Upper lobe of left lung (tissue), 4 donors: ENCODE measurements at regions not wholly inside any gene's neighbourhood (a gene's known extent, or its start where the extent isn't known, plus 50 kb on each side); places are given as distances from the start of the nearest gene placed in this dataset.

Source experiments
- EP300 ChIP-seq, 4 donors: sonication (generic); formaldehyde crosslinking; IDR thresholded peaks; one replicate each; pipeline ENCODE4 v1.5.1; 2017; ENCODE audit warnings: antibody characterized with exemption in 4 of 4, control low read depth in 2 of 4
- POLR2A ChIP-seq, 4 donors: fragments of 450-650 bp; IDR thresholded peaks; one replicate each; pipeline ENCODE4 v1.5.1; 2016 to 2017; ENCODE audit warnings: antibody characterized with exemption in 4 of 4, mild to moderate bottlenecking in 2 of 4
- POLR2AphosphoS5 ChIP-seq, 2 donors: sonication (generic); formaldehyde crosslinking; IDR thresholded peaks; one replicate each; pipeline ENCODE4 v1.5.1; 2017; ENCODE audit warnings: antibody characterized with exemption in 2 of 2
- TF ChIP-seq, protein P1 (sequence below), 6 experiments: fragments of 450-650 bp in 4 of 6; fragments of 200-600 bp in 2 of 6; sonication (generic) in 2 of 6; IDR thresholded peaks; one replicate each; pipeline ENCODE4 v1.5.1; 2016 to 2019; ENCODE audit warnings: antibody characterized with exemption in 6 of 6

DNA sequence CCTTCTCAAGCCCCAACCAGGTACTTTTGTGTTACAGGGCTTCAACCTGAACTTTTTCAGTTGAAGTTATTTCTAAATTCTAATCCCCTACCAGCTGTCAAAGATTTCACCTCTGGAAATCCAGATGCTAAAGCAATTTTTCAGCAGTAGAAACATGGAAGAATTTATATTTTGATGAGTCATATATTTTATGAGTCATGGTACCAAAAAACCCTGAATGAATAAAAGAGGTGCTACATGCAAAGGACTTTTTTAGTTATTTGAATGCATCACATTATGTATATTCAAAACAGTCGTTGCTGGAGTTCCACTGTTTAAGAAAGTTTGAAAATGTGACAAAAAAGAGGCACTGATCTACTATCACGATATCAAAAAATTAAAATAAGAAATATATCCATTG, 96.0 kb upstream of the ZNF385D start:
- TF ChIP-seq, protein P1, sequence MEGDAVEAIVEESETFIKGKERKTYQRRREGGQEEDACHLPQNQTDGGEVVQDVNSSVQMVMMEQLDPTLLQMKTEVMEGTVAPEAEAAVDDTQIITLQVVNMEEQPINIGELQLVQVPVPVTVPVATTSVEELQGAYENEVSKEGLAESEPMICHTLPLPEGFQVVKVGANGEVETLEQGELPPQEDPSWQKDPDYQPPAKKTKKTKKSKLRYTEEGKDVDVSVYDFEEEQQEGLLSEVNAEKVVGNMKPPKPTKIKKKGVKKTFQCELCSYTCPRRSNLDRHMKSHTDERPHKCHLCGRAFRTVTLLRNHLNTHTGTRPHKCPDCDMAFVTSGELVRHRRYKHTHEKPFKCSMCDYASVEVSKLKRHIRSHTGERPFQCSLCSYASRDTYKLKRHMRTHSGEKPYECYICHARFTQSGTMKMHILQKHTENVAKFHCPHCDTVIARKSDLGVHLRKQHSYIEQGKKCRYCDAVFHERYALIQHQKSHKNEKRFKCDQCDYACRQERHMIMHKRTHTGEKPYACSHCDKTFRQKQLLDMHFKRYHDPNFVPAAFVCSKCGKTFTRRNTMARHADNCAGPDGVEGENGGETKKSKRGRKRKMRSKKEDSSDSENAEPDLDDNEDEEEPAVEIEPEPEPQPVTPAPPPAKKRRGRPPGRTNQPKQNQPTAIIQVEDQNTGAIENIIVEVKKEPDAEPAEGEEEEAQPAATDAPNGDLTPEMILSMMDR (IDR thresholded peaks at IDR 0.05): no peak
- no peak for TF ChIP-seq POLR2A (IDR thresholded peaks at IDR 0.05)
- no peak for TF ChIP-seq EP300 (IDR thresholded peaks at IDR 0.05)
- TF ChIP-seq POLR2AphosphoS5 (IDR thresholded peaks at IDR 0.05): no peak
